Upper lobe of left lung (tissue), 6 donors: ENCODE measurements at regions not wholly inside any gene's neighbourhood (a gene's known extent, or its start where the extent isn't known, plus 50 kb on each side); places are given as distances from the start of the nearest gene placed in this dataset.

ENCODE experiments used
- ATAC-seq, 2 donors: fragments of 200-7000 bp; cut with Tn5 transposase; one replicate each; pipeline ENCODE4 v1.9.1; 2022; ENCODE audit warnings: mild to moderate bottlenecking in 2 of 2, moderate library complexity in 2 of 2; ENCODE audit not compliant: low FRiP score in 2 of 2
- DNase-seq, 2 donors: peaks; one replicate each; pipeline ENCODE4 v3.0.0-alpha.2; 2019 to 2020
- H3K27ac ChIP-seq, 4 donors: fragments of 200-600 bp; sonication (generic); one replicate each; pipeline ENCODE4 v1.5.1; 2016 to 2019
- H3K27me3 ChIP-seq, 4 donors: fragments of 200-600 bp; sonication (generic); one replicate each; pipeline ENCODE4 v1.5.1; 2017 to 2019
- H3K36me3 ChIP-seq, 4 donors: fragments of 200-600 bp; sonication (generic); one replicate each; pipeline ENCODE4 v1.5.1; 2016 to 2019
- H3K4me1 ChIP-seq, 4 donors: fragments of 200-600 bp; sonication (generic); one replicate each; pipeline ENCODE4 v1.5.1; 2018 to 2019
- H3K4me3 ChIP-seq, 4 donors: fragments of 200-600 bp; sonication (generic); one replicate each; pipeline ENCODE4 v1.5.1; 2017 to 2019; ENCODE audit warnings: mild to moderate bottlenecking in 2 of 4, moderate library complexity in 1 of 4
- H3K9me3 ChIP-seq, 4 donors: fragments of 200-600 bp; sonication (generic); one replicate each; pipeline ENCODE4 v1.5.1; 2018 to 2019
- CTCF ChIP-seq, 6 experiments: fragments of 450-650 bp in 4 of 6; fragments of 200-600 bp in 2 of 6; sonication (generic) in 2 of 6; IDR thresholded peaks; one replicate each; pipeline ENCODE4 v1.5.1; 2016 to 2019; ENCODE audit warnings: antibody characterized with exemption in 6 of 6
- EP300 ChIP-seq, 4 donors: sonication (generic); formaldehyde crosslinking; IDR thresholded peaks; one replicate each; pipeline ENCODE4 v1.5.1; 2017; ENCODE audit warnings: antibody characterized with exemption in 4 of 4, control low read depth in 2 of 4
- POLR2A ChIP-seq, 4 donors: fragments of 450-650 bp; IDR thresholded peaks; one replicate each; pipeline ENCODE4 v1.5.1; 2016 to 2017; ENCODE audit warnings: antibody characterized with exemption in 4 of 4, mild to moderate bottlenecking in 2 of 4
- POLR2AphosphoS5 ChIP-seq, 2 donors: sonication (generic); formaldehyde crosslinking; IDR thresholded peaks; one replicate each; pipeline ENCODE4 v1.5.1; 2017; ENCODE audit warnings: antibody characterized with exemption in 2 of 2
- WGBS, 2 donors: methylation state at CpG; one replicate each; pipeline ENCODE4 v1.1.5; 2017 to 2018; 5-methylcytosine and 5-hydroxymethylcytosine counted together
- donor health status: DM: no; HTN: no; CAD: no; lungs with moderate emphysema.
- donor health status: DM: no; HTN: yes; CAD: no; lungs with severe emphysema.

- Histone ChIP-seq H3K36me3 (no peaks in the 10 kb centered on the region), H3K9me3 (no peaks in the 10 kb centered on the region), H3K4me3 (no peak overlapping the region), H3K4me1 (no peaks in the 10 kb centered on the region), H3K27ac (no peak overlapping the region), H3K27me3 (no peaks in the 10 kb centered on the region)
- 51 to 53% methylated on average over 2 of the region's 2 CpGs for WGBS, 2 donors
- ATAC-seq: no peak
- TF ChIP-seq POLR2AphosphoS5 (IDR thresholded peaks at IDR 0.05) (no peak), POLR2A (IDR thresholded peaks at IDR 0.05) (no peak), EP300 (IDR thresholded peaks at IDR 0.05) (no peak), CTCF (IDR thresholded peaks at IDR 0.05) (no peak)
- DNase-seq: no peak
Measured at GRCh38 chr7:145511004-145511403, 605.6 kb upstream of the CNTNAP2 start.

GRCh38 chr7:145497911-145498525, 618.6 kb upstream of the CNTNAP2 start:
- TF ChIP-seq POLR2AphosphoS5 (IDR thresholded peaks at IDR 0.05): no peak
- TF ChIP-seq EP300 (IDR thresholded peaks at IDR 0.05): no peak
- TF ChIP-seq CTCF (IDR thresholded peaks at IDR 0.05): no peak
- TF ChIP-seq POLR2A (IDR thresholded peaks at IDR 0.05): no peak
- no peak for DNase-seq
- no peaks in the 10 kb centered on the region for H3K4me1 ChIP-seq
- H3K27ac ChIP-seq: no peak overlapping the region
- no peaks in the 10 kb centered on the region for H3K9me3 ChIP-seq
- ATAC-seq: no peak
- 68 to 73% methylated on average over 3 of the region's 3 CpGs for WGBS, 2 donors
- no peaks in the 10 kb centered on the region for H3K27me3 ChIP-seq
- no peak overlapping the region for H3K4me3 ChIP-seq
- no peaks in the 10 kb centered on the region for H3K36me3 ChIP-seq

GRCh38 chr7:145490356-145490755, 626.2 kb upstream of the CNTNAP2 start:
- Histone ChIP-seq H3K4me1 (no peaks in the 10 kb centered on the region), H3K27ac (no peak overlapping the region), H3K9me3 (peaks cover 0 to 11% (median 0%) of the 10 kb centered on the region in 4 donors), H3K27me3 (no peaks in the 10 kb centered on the region), H3K36me3 (no peaks in the 10 kb centered on the region), H3K4me3 (no peak overlapping the region)
- WGBS, 2 donors: 80 to 81% methylated on average over 1 of the region's 1 CpG
- no peak for TF ChIP-seq POLR2A (IDR thresholded peaks at IDR 0.05)
- no peak for TF ChIP-seq POLR2AphosphoS5 (IDR thresholded peaks at IDR 0.05)
- no peak for TF ChIP-seq CTCF (IDR thresholded peaks at IDR 0.05)
- TF ChIP-seq EP300 (IDR thresholded peaks at IDR 0.05): no peak
- no peak for ATAC-seq
- DNase-seq: no peak

- DNase-seq: no peak
- no peak overlapping the region for H3K4me3 ChIP-seq
- H3K27ac ChIP-seq: no peak overlapping the region
- H3K4me1 ChIP-seq: no peaks in the 10 kb centered on the region
- no peaks in the 10 kb centered on the region for H3K27me3 ChIP-seq
- peaks cover 0 to 11% (median 0%) of the 10 kb centered on the region in 4 donors for H3K9me3 ChIP-seq
- H3K36me3 ChIP-seq: no peaks in the 10 kb centered on the region
- TF ChIP-seq POLR2A (IDR thresholded peaks at IDR 0.05): no peak
- TF ChIP-seq CTCF (IDR thresholded peaks at IDR 0.05): no peak
- no peak for TF ChIP-seq EP300 (IDR thresholded peaks at IDR 0.05)
- no peak for TF ChIP-seq POLR2AphosphoS5 (IDR thresholded peaks at IDR 0.05)
- ATAC-seq: no peak
Measured at GRCh38 chr7:145489609-145490008, 627.0 kb upstream of the CNTNAP2 start.

- no peak for ATAC-seq
- Histone ChIP-seq H3K4me1 (no peaks in the 10 kb centered on the region), H3K36me3 (no peaks in the 10 kb centered on the region), H3K9me3 (peaks cover 0 to 11% (median 0%) of the 10 kb centered on the region in 4 donors), H3K27me3 (no peaks in the 10 kb centered on the region), H3K27ac (no peak overlapping the region), H3K4me3 (no peak overlapping the region)
- DNase-seq: no peak
- WGBS, 2 donors: 14 to 16% methylated on average over 2 of the region's 2 CpGs
- TF ChIP-seq CTCF (IDR thresholded peaks at IDR 0.05) (no peak), EP300 (IDR thresholded peaks at IDR 0.05) (no peak)
Measured at GRCh38 chr7:145488816-145489215, 627.8 kb upstream of the CNTNAP2 start.
